ENCODE measurements at regions not wholly inside any gene's neighbourhood (a gene's known extent, or its start where the extent isn't known, plus 50 kb on each side); places are given as distances from the start of the nearest gene placed in this dataset.

DNA sequence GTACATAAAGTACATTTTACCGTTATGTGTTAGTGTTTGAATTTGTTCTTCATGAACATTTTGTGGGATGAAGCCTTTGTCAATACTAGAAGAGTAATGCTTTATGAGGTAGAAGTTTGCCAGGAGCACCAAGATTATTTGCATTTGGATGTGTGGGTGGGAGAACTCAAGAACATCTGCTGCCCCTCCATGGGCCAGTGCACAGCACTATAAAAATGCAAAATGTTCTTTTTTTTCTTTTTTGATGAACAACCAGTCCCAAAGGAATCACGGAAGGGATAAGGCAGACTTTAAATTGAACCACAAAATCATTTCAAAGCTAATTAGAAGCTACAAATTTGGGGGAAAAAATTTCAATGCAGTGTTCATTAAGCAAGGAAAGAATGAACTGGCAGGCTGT, 300.3 kb upstream of the NWD2 start:
- no peak for DNase-seq (ENCODE audit: low spot score)

DNA sequence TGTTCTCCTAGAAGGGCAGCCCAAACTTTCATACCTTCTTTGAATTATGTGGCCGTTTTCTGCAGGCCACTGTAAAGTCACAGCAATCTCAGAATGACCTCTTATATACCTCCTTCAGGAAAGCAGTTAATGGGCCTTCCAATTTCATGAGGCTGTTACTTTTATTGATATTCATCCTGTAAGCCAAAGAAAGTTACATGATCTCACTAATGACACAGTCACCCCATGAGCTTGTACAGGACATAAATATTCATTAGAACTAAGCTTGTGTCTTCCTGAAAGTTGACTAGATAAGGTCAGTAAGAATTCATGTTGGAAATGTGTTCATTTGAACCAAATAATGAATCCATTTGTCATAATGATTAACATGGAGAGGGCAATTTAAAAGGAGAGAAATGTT, 283.1 kb upstream of the NWD2 start:
- no peak for DNase-seq (ENCODE audit: low spot score)

DNA sequence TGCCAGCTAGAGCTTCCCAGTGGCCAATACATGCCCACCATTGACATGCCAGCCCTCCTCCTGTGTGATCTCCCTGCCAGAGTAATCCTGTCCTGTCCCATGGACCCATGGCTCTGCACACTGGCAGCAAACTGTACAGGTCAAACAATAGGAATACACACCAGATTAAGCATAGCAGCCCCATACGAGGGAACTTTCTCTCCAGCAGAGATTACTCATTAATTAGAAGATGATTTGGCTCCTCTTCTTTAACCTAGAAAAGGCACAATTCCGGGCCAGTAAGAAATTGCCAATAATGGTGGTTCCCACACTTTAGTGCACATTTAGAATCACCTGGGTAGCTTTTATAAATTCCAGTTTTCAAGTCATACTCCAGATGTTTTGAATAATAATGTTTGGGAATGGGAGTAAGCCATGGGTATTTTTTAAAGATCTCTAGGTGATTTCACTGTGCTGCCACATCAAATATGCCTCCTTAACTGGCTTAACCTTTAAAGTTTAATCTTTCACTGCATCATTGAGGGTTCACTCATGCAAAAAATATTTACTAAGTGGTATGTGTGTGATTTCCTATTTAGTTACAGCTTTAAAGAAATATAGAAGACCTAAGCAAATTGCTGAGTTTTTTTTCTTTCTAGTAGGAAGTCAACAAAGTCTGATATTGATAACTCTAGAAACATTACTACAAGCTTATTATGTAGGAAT, 277.6 kb upstream of the NWD2 start:
- no peak for DNase-seq (ENCODE audit: low spot score)

DNA sequence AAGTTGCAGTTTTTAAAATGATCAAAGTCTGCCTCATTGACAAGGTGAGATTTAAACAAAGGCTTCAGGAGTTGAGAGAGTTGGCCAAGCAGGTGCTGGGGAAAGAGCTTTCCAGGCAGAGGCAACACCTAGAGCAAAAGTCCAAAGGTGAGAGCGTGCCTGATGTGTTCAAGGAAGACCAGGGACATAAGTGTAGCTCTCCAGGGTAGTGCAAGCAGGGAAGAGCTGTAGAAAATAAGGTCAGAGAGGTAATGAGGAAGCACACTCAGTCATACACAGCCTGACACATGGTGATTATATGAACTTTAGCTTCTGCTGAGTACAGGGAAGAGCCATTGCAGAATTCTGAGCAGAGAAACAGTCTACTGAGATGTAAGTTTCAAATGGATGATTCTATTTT, 265.0 kb upstream of the NWD2 start:
- DNase-seq (ENCODE audit: low spot score), result no peak

DNA sequence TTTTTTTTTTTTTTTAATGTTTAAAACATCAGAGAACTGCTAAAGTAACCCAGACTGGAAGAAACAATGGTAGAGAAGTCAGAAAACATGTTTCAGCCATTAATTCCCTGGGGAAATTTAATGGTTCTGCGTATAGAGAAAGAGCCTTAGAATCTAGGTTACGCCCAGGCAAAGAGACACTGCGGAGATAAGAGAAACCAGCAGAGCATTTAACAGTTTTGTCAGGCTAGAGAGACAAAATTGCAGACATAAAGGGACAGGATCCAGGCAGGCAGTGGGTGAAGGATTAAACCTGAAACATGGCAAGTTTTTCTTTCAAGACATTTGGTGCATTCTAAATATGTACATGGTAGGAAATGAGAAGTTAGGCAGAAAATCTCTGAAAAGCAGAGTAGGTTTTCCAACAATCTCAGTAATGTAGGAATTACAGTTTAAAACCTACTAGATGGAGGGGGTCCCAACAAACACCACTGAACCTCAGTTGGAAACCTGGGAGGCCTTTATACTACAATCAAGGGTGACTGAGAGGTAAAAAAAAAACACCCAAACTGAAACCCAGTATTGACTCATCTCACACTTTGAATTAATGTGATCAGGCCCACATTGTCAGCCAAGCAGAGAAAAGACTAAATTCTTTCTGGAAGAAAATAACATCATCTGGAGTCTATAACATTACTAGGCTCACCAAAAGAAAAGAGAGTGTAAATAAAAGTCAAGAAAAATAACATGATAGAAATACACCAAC, 254.2 kb upstream of the NWD2 start:
- DNase-seq (ENCODE audit: low spot score), result peak; percentile 3

DNA sequence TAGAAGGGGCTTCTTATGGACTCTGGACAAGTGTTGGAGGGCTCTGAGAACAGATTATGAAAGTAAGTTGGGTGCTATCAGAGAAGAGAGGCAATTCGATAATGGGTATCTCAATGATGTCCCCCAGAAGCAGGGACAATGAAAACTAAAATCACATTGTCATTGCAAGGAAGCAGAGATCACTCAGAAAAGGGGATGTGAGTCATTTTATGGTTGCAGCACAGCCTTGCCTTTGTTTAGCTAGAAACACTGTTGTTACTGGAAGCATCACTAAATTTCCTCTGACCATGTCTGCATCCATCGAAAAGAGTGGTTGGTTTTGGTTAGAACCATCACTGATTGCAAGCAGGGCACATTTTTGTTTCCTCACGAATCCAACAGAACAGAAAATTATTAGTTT, 246.8 kb upstream of the NWD2 start:
- DNase-seq (ENCODE audit: low spot score), result no peak

DNA sequence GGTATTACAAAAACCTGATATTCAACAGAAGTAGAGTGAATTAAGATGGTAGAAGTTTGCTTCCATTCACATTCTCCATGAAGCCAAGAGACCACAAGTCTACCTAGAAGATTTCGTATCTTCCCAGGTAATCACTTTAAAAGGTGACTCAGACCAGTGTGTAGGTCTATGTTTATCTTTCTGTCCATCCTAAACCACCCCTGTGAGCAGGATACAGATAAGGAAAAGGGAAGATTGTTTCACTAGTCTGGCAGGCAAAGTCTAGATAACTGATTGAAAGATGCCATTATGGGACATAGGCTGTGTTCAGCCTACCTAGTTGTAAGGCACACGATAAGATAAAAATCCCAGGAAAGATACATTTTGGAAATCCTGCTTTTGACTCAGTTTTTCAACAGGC, 244.3 kb upstream of the NWD2 start:
- no peak for DNase-seq (ENCODE audit: low spot score)

DNA sequence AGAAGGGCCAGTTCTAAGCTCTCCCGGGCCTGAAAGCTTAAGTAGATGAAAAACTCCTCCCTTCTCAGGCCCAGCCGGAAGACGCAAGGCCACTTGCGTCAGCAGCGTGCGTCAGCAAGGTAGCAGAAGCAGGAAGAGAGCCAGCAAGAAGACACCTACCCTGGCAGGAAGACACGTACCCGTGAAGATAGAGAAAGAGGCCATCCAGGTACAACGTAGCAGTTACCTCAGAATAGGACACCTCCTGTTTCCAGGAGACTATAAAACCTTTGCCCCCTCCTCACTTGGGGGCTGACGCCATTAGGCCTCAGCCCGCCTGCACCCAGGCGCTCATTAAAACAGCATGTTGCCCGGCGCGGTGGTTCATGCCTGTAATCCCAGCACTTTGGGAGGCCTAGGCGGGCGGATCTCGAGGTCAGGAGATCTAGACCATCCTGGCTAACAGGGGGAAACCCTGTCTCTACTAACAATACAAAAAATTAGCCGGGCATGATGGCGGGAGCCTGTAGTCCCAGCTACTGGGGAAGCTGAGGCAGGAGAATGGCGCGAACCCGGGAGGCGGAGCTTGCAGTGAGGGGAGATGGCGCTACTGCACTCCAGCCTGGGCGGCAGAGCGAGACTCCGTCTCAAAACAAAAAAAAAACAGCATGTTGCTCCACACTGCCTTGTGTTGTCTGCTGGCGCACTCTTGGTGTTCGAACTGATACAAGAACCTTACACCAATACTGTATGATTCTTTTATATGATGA, 242.7 kb upstream of the NWD2 start:
- DNase-seq (ENCODE audit: low spot score), result no peak

DNA sequence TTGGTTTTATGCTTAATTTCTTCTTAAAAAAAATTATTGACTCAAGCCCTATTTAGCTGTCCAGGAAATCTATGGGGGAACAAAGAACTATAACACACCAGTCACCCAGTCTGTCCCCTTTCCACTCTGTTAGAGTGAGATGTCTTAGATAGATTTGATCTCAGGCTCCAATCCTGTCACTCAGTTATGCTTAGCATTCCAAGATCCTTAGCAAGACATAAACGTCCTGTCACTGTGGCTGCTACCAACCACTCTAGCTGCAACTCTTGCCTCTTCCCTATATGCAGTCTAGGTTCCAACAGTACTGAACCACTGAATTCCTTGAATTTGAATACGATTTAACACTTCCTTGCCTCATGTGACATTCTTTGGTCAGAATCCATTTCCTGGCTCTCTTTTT, 241.9 kb upstream of the NWD2 start:
- DNase-seq (ENCODE audit: low spot score), result no peak

DNA sequence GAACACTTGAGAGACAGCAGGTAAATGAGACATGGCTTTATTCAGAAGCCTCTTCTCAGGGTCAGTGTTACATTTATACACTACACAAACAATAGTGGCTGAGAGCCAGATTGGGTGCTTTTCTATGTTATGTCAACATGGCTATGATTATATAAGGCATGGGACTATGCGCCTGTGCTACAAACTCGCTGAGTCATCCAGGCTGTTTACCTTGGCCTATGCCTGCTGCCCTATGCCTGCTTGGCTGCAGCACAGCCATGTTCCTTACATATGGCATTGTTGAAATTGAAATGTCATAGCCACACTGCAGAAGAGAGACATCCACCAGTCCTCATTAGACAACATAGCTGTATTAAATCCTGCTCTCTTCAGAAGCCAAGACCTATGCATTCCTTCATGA, 236.3 kb upstream of the NWD2 start:
- no peak for DNase-seq (ENCODE audit: low spot score)

DNA sequence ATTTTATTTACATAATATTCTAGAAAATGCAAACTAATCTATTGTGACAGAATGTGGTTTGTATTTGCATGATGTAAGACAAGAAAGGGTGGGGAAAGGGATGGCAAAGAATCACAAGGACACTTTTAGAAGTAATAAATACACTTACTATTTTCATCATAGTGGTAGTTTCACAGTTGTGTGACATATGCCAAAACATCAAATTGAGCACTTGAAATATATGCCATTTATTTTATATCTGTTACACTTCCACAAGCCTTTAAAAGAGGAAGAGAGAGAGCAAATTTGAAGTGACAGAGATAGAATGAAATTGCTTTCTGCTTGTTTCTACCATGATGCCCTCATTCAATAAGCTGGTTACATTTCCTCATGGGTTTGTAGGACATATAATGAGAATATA, 230.0 kb upstream of the NWD2 start:
- no peak for DNase-seq (ENCODE audit: low spot score)

DNA sequence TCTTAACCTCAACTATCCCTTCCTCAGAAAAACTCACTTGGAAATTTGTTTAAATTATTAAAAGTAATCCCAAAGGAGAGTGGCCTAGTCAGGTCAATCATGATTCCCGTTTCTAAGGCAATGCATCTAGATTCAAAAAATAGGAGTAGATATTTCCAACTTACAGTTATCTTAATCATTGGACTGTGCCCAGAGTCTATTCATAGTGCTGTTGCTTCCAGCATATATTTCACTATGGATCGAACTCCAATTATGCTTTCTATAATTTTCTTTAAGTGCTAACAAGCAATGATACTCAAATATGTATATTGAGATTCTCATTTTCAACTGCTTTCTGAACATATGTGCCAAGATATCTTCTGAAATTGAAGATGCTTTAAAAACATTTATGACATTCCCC, 229.2 kb upstream of the NWD2 start:
- DNase-seq (ENCODE audit: low spot score), result no peak

DNA sequence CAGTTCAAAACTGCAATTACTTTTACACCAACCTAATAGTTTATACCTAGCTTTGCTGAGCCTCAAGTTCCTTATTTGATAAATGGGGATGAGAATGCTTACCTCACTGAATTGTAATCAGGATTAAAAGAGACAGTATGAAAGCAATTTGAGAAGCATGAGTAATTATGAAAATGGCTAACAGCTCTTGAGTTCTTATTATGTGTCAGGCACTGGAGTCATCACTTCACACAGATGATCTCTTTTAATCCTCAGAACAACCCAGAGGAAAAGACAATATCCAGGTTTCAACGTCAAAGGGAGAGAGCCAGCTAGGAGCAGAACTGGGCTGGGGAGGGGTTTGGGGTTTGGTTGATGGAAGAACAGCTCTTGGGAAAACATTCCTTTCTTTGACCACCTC, 221.0 kb upstream of the NWD2 start:
- no peak for DNase-seq (ENCODE audit: low spot score)

DNA sequence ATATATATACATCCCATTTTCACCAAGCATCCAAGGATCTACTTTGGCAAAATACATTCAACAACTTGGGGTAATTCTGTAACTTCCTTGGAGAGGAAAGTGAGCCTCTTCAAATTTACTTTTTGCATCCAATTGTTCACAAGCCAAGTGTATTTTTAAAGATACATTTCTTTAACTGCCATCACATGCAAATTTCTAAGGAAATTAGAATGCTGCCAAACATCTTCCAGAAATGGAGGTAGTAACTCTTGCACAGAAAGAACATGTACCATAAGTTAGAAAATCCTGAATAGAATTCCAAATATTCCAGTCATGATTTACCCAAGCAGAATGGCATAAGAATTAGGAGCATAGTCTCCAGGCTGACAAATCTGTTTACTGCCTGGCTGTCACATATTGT, 220.5 kb upstream of the NWD2 start:
- DNase-seq (ENCODE audit: low spot score), result no peak

DNA sequence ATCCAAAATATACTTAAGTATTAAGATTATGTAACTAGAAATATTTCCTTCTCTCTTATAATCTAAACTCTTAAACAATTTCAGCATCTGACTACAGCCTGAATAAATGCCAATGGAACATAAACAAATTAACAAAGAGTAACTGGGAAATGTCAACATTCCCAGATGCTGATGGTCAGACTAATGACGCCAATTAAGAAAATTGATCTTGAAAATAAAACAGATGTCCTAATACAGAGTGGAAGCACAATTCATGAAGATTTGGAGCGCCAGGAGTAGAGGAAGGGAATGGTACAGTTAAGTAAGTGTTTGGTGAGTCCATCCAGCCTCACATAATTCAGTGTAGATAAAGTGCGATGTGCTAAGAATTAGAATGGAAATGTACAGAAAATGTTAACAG, 203.7 kb upstream of the NWD2 start:
- DNase-seq (ENCODE audit: low spot score), result peak; percentile 72

DNA sequence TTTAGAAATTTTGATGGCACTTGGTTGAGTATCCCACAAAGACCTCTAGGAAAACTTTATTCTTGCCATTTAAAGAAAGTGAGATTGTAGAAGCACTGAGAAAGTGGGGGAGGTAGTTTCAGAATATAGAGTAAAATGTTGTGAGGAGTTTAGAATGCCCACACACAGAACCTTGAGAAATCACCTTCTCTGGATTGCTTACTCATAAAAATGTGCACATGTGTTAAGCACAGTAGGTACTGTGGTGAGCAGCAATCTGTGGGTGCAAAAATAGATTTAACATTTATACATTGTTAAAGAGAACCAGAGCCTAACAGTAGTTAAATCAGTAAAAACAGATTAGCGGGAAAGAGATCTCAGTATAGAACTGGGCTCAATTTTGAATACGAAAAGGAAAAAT, 201.2 kb upstream of the NWD2 start:
- DNase-seq (ENCODE audit: low spot score), result no peak

DNA sequence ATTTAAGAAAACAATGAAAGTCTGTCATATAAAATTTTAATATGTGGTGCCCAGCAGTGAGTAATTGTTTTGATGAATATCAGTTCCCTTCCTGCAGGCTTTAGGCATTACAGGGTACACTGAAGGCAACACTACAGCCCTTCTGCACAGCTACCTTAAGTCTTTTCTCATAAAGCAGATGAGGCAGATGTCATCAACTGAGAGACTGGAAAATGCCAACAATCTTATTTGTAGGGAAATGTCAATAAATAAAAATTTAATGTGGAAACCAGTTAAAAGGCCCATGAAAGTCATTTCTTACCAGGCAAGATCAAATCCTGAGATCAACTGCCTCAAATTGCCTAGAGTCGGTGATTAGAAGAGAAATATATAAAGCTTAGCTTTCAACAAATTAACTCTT, 193.4 kb upstream of the NWD2 start:
- DNase-seq (ENCODE audit: low spot score), result no peak

DNA sequence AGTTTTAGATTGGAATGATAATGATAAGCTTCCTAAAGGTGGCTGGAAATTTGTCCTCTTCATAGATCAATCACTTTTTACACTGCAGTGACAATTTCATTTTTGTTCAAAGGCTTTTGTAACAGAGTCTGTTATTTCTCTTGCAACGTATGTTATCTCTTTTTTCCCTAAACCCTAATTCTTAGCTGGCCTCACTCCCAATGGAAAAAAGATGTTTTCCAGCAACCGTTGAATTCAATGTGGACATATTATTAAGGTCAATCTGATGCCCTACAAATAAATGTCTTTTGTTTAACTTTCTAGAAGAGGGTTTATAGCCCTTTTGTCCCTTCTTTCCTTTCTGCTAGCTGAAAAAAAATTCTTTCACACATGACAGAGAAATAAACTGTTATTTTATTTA, 192.7 kb upstream of the NWD2 start:
- DNase-seq (ENCODE audit: low spot score), result no peak

DNA sequence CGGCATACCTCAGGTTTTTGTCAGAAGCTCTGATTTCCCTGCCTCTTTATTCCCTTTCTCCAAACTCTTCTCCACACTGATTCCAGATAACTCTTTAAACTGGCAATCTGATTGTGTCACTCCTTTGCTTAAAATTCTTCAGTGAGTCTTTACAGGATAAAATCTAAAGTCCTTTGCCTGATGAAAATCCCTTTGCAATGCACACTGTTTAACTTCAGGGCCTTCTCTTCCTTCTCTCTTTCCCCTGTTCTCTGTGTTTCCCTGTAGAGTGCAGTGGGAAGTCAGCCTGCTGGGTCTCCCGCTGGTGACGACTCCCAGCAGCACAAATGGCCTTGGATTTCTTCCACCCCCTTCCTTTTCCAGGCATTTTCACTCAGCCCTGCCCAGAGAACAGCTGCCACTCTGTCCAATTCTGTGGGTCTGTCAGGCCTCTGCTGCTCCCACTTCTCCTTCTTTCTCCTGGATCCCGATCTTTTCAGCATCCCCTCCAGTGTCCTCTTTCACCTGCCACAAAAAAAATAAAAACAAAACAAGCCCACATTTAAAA, 189.9 kb upstream of the NWD2 start:
- peak; percentile 41 for DNase-seq (ENCODE audit: low spot score)

DNA sequence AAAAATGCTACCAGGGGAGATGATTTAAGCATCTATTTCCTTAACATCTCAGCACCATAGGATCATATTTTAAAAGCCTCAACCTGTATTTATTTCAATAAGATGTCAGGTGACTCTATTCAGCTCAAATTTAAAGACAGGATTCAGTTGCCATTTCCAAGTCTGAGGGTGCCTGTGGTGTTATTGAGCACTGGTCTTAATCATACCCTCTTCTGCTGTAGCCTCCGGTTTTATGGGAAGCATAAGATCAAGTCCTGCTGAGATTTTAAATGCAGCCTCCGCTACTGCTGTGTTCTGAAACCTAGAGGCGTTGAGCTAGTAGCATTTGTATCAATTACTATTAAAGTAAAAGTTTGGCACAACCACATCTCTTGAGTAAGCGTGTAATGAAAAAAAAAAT, 185.7 kb upstream of the NWD2 start:
- DNase-seq (ENCODE audit: low spot score), result no peak

DNA sequence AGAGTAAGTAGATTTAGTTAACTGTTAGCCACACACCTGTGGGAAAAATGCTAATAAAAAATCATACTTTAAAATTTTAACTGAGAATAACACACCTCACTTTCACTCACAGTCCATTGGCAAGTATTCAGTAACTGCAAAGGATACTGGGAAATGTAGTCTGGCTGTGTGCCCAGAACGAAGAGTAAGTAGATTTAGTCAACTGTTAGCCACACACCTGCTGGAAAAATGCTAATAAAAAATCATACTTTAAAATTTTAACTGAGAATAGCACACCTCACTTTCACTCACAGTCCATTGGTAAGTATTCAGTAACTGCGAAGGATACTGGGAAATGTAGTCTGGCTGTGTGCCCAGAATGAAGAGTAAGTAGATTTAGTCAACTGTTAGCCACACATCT, 178.4 kb upstream of the NWD2 start:
- DNase-seq (ENCODE audit: low spot score), result no peak

DNA sequence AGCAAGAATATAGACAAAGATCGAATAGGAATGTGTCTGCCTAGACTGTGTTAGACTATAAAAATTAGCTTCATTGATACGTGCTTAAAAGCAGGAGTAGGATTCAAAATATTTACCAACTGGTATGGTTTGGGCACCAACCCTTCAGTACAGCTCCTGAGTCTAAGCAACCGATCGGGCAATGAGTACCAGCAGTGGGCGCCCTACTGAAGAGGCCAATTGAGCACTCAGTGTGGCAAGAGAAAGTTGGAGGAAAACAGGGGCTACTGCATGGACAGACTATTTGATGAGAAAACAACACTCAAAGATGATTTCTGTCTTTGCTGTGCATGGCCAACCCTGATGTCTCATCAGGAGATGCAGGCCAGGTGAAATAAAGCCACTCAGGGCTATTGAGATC, 176.0 kb upstream of the NWD2 start:
- DNase-seq (ENCODE audit: low spot score), result no peak

DNA sequence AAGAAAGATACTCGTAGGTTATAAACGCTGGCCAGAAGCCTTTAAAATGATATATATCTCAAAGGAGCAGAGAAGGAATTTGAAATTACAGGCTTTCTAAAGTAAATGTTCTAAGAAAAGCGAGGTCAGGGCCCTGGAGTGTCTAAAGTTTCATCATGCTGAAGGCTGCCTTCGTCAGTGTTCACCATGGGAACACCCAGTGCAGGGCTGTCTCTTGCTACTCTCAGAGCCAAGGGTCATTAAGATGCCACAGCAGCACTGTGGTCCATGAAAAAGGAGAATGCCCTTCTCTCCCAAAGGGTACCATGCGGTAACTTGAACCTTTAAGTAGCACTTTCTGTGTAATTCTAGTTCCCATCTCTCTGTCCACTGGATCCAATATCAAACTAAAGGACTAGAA, 174.5 kb upstream of the NWD2 start:
- DNase-seq (ENCODE audit: low spot score), result no peak

Data from SK-N-DZ (cell line).